ENCODE measurements at regions not wholly inside any gene's neighbourhood (a gene's known extent, or its start where the extent isn't known, plus 50 kb on each side); places are given as distances from the start of the nearest gene placed in this dataset.

DNA sequence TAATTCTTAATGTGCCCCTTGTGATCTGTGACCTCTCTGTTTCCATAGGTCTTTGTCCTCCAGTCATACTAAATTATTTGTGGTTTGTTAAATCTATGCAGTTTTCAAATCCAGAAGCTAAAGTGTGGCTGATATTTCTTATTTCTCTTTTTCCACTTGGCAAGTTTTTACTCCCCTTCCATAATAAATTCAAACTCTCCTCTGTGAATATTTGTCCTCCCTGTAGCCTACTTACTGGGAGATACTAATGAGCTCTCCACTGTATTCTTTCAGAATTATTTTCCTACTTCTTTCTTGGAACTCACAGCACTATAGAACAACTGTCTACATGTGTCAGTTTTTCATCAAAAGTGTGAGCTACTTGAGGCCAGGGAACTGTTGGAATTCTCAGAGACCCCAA, 430.8 kb upstream of the PTBP2 start:
- TF ChIP-seq CTCF (IDR thresholded peaks at IDR 0.05): no peak
- no peak for TF ChIP-seq POLR2A (IDR thresholded peaks at IDR 0.05)
